PC-9 (cell line): ENCODE measurements at regions not wholly inside any gene's neighbourhood (a gene's known extent, or its start where the extent isn't known, plus 50 kb on each side); places are given as distances from the start of the nearest gene placed in this dataset.

Experiments used
- BruUV-seq: library from RNA; stranded (reverse); fragments of 400-500 nt; replicated peaks from 2 replicates; lab custom pipeline; 2021; lab: Mats Ljungman, UMichigan
- CTCF ChIA-PET: fragments of 300-600 bp; sonication (Branson Sonifier 250); formaldehyde crosslinking; loops from one replicate; lab custom pipeline; 2022; ENCODE audit warnings: antibody characterized with exemption; lab: Charles Lee
- POLR2A ChIA-PET: fragments of 300-600 bp; sonication (Branson Sonifier 250); formaldehyde crosslinking; loops from one replicate; lab custom pipeline; 2022; ENCODE audit warnings: antibody characterized with exemption; ENCODE audit not compliant: unreplicated experiment; lab: Charles Lee
- DNase-seq, 2 experiments: peaks; one replicate each; pipeline versions ENCODE4 v3.0.0 to v3.0.0-alpha.2; 2015 to 2022; ENCODE audit warnings: mixed read lengths in 1 of 2
- H2AFZ ChIP-seq: fragments of 200-600 bp; sonication (generic); 2 replicates; pipeline ENCODE4 v1.8.1; 2017; ENCODE audit warnings: antibody characterized with exemption
- H3F3A ChIP-seq: fragments of 200-600 bp; sonication (generic); 2 replicates; pipeline ENCODE4 v1.8.1; 2017; ENCODE audit warnings: antibody characterized with exemption, mild to moderate bottlenecking, low read depth; ENCODE audit not compliant: insufficient read depth
- H3K27ac ChIP-seq: fragments of 200-600 bp; sonication (generic); 2 replicates; pipeline ENCODE4 v1.6.1; 2016; ENCODE audit warnings: mixed run types
- H3K27me3 ChIP-seq: fragments of 200-600 bp; sonication (generic); 2 replicates; pipeline ENCODE4 v1.6.1; 2016; ENCODE audit warnings: low read depth, mixed run types; ENCODE audit not compliant: insufficient read depth
- H3K36me3 ChIP-seq: fragments of 200-600 bp; sonication (generic); 2 replicates; pipeline ENCODE4 v1.6.1; 2016; ENCODE audit warnings: low read depth, mixed run types
- H3K4me1 ChIP-seq: fragments of 200-600 bp; sonication (generic); replicated peaks from 2 replicates; pipeline ENCODE4 v1.6.1; 2016; ENCODE audit warnings: mixed run types; ENCODE audit not compliant: insufficient read depth
- H3K4me2 ChIP-seq: fragments of 200-600 bp; sonication (generic); 2 replicates; pipeline ENCODE4 v1.6.1; 2017; ENCODE audit warnings: mixed run types
- H3K4me3 ChIP-seq: fragments of 200-600 bp; sonication (generic); 2 replicates; pipeline ENCODE4 v1.6.1; 2016; ENCODE audit warnings: mixed run types
- H3K79me2 ChIP-seq: fragments of 200-600 bp; sonication (generic); 2 replicates; pipeline ENCODE4 v1.6.1; 2017; ENCODE audit warnings: low read depth, mixed run types
- H3K9me2 ChIP-seq: fragments of 200-600 bp; sonication (generic); 2 replicates; pipeline ENCODE4 v1.8.1; 2017; ENCODE audit warnings: mild to moderate bottlenecking; ENCODE audit not compliant: insufficient read depth
- H3K9me3 ChIP-seq: fragments of 200-600 bp; sonication (generic); 2 replicates; pipeline ENCODE4 v1.8.1; 2016; ENCODE audit warnings: low read depth; ENCODE audit not compliant: insufficient read depth
- H4K20me1 ChIP-seq: fragments of 200-600 bp; sonication (generic); 2 replicates; pipeline ENCODE4 v1.8.1; 2017; ENCODE audit not compliant: insufficient read depth
- EZH2 ChIP-seq: fragments of 200-600 bp; sonication (generic); IDR thresholded peaks from 2 replicates; pipeline ENCODE4 v1.8.0; 2017; ENCODE audit warnings: antibody characterized with exemption, low read depth
- intact Hi-C: fragments of 100-400 bp; cut with micrococcal nuclease; formaldehyde crosslinking; loops from one replicate; pipeline ENCODE4 v1.10.0; 2022; ENCODE audit not compliant: unreplicated experiment
- TF ChIP-seq, protein P1 (sequence below): fragments of 200-600 bp; sonication (generic); conservative IDR thresholded peaks from 2 replicates; pipeline ENCODE4 v1.6.1; 2017; ENCODE audit warnings: mixed run types, antibody characterized with exemption, mild to moderate bottlenecking, moderate library complexity

DNA sequence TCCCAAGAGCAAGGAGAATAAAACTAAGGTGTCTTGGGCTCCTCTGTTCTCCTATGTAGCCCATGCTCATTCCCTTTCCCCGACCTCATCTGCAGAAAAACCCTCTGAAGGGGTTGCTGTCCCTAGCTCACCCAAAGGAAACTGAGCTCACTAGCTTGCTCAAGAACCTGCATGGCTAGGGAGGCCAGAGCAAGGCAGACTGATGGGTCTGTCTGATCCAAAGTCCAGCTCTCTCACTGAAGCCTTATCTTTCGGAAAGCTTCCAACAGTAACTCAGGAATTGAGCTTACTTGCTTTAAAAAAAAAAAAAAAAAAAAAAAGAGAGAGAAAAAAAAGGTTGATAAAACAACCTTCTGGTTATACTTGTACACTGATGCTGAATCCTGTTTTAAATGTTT lies 141.4 kb upstream of the TOPAZ1 start:
- Histone ChIP-seq H3F3A (peaks cover 16% of the 10 kb centered on the region), H2AFZ (no peak overlapping the region), H3K27me3 (no peaks in the 10 kb centered on the region), H3K9me3 (no peaks in the 10 kb centered on the region), H3K27ac (no peak overlapping the region), H3K9me2 (no peaks in the 10 kb centered on the region), H3K4me3 (no peak overlapping the region), H4K20me1 (0 out of 2 replicates have a peak, but pooled peaks cover 7% of the 10 kb centered on the region), H3K36me3 (no peaks in the 10 kb centered on the region), H3K4me2 (no peak overlapping the region), H3K4me1 (peaks cover 15% of the 10 kb centered on the region), H3K79me2 (peaks cover 20% of the 10 kb centered on the region)
- TF ChIP-seq, protein P1, sequence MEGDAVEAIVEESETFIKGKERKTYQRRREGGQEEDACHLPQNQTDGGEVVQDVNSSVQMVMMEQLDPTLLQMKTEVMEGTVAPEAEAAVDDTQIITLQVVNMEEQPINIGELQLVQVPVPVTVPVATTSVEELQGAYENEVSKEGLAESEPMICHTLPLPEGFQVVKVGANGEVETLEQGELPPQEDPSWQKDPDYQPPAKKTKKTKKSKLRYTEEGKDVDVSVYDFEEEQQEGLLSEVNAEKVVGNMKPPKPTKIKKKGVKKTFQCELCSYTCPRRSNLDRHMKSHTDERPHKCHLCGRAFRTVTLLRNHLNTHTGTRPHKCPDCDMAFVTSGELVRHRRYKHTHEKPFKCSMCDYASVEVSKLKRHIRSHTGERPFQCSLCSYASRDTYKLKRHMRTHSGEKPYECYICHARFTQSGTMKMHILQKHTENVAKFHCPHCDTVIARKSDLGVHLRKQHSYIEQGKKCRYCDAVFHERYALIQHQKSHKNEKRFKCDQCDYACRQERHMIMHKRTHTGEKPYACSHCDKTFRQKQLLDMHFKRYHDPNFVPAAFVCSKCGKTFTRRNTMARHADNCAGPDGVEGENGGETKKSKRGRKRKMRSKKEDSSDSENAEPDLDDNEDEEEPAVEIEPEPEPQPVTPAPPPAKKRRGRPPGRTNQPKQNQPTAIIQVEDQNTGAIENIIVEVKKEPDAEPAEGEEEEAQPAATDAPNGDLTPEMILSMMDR, result no peak
- TF ChIP-seq EZH2, result no peak
- intact Hi-C loops, result no loop called here
- BruUV-seq, result no TSS peak
- DNase-seq, result no peak
- ChIA-PET CTCF (interaction anchor here (0.6 kb wide), 2 partner anchors 168 to 1529 kb away, joined by 3 to 4 read pairs; no protein-coding TSS in a partner anchor), POLR2A (no interaction called here)

DNA sequence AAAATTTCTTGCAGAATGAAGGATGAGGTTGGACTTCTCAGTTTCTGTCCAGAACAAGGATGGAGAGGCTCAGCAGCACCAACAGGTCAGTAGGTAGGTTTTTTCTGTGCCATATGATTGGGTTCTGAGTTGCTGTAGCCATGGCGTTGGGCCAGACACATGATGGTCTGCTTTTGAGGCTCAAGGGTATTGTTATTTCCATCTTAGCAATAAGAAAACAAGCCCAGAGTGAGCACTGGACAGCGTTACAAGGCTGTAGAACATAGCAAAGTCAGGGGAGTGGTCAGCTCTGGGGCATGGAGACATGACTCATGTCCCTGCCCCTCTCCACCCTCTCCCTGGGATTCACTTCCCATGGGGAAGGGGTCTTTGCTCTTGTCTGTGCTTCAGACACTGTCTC lies 137.6 kb upstream of the TOPAZ1 start:
- Histone ChIP-seq H3K36me3 (peaks cover 7% of the 10 kb centered on the region; the same call in 1 of the 2 replicates), H3K4me3 (no peak overlapping the region), H2AFZ (no peak overlapping the region), H3K79me2 (peaks cover 30% of the 10 kb centered on the region; the same call in 1 of the 2 replicates), H3K9me2 (no peaks in the 10 kb centered on the region), H3F3A (peaks cover 18% of the 10 kb centered on the region), H3K27ac (peak overlapping the region; percentile 33), H3K4me1 (peaks cover 20% of the 10 kb centered on the region), H3K27me3 (no peaks in the 10 kb centered on the region), H3K9me3 (no peaks in the 10 kb centered on the region), H4K20me1 (0 out of 2 replicates have a peak, but pooled peaks cover 8% of the 10 kb centered on the region), H3K4me2 (peak overlapping the region; percentile 24; the same call in 1 of the 2 replicates)
- TF ChIP-seq, protein P1, result no peak
- no peak for TF ChIP-seq EZH2
- ChIA-PET POLR2A (no interaction called here), CTCF (no interaction called here)
- no TSS peak for BruUV-seq
- intact Hi-C loops, result loop anchor here (2.0 kb wide), 1 partner anchor 55 kb away; no protein-coding TSS in a partner anchor
- DNase-seq, result no peak

DNA sequence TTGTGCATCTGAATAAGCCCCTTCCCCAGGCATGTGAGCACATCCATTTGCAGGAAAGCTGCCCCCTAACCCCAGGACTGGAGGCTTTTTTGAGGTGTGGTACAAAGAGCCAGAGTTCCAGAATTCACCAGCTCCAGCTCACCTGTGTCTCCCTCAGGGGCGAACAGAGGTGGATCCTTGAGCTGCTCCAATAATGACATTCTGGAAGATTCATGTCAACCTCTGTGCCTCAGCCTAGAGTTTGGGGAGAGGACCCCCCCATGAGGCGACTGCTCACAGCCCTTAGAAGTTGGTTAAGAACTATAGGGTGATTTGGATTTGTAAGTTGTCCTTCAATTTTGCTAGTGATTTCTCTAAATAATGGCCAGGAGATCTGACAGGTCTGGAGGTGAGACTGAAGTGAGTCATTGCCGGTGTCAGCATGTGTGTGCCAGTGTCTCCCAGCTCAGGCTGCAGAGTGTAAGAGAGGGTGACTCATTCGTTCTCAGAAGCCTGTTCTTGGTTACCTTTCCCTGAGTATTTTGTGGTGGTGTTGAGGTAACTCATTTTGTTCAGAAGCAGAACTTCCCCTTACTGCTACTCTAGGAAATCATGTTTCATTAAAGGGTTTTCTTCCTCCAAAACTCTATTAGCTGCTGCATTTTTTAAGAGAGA lies 136.9 kb upstream of the TOPAZ1 start:
- DNase-seq, result peak; percentile 65 to 89
- POLR2A ChIA-PET, result interaction anchor here (0.5 kb wide), 1 partner anchor 228 kb away, joined by 3 read pairs; no protein-coding TSS in a partner anchor
- Histone ChIP-seq H3K9me3 (no peaks in the 10 kb centered on the region), H3K36me3 (peaks cover 7% of the 10 kb centered on the region; the same call in 1 of the 2 replicates), H3K27ac (peak overlapping the region; percentile 57), H3K27me3 (no peaks in the 10 kb centered on the region), H2AFZ (no peak overlapping the region), H3K9me2 (no peaks in the 10 kb centered on the region), H3K4me3 (no peak overlapping the region), H3K79me2 (peaks cover 28% of the 10 kb centered on the region; the same call in 1 of the 2 replicates), H3K4me2 (peak overlapping the region; percentile 65), H3K4me1 (peaks cover 20% of the 10 kb centered on the region), H3F3A (peaks cover 18% of the 10 kb centered on the region), H4K20me1 (0 out of 2 replicates have a peak, but pooled peaks cover 8% of the 10 kb centered on the region)
- intact Hi-C loops, result loop anchor here (1.0 to 2.0 kb wide), 2 partner anchors 56 to 104 kb away; no protein-coding TSS in a partner anchor
- CTCF ChIA-PET, result interaction anchor here (0.7 kb wide), 1 partner anchor 1937 kb away, joined by 3 read pairs; no protein-coding TSS in a partner anchor
- no peak for TF ChIP-seq EZH2
- TF ChIP-seq, protein P1, result no peak
- no TSS peak for BruUV-seq
